HUES6 (cell line): ENCODE measurements at regions not wholly inside any gene's neighbourhood (a gene's known extent, or its start where the extent isn't known, plus 50 kb on each side); places are given as distances from the start of the nearest gene placed in this dataset.

Experiments
- H3K27ac ChIP-seq: 2 replicates; pipeline ENCODE4 v1.7.0; 2013; ENCODE audit warnings: low read depth, mild to moderate bottlenecking, low read length, inconsistent platforms
- H3K27me3 ChIP-seq: 2 replicates; pipeline ENCODE4 v1.6.1; 2013; ENCODE audit warnings: low read length; ENCODE audit not compliant: control insufficient read depth, insufficient read depth
- H3K36me3 ChIP-seq: 2 replicates; pipeline ENCODE4 v1.6.1; 2013; ENCODE audit warnings: low read length; ENCODE audit not compliant: control insufficient read depth, insufficient read depth
- H3K4me1 ChIP-seq: 2 replicates; pipeline ENCODE4 v1.6.1; 2013; ENCODE audit warnings: low read length; ENCODE audit not compliant: control insufficient read depth, insufficient read depth
- H3K4me3 ChIP-seq: 2 replicates; pipeline ENCODE4 v1.5.1; 2013; ENCODE audit warnings: low read depth, low read length
- H3K9ac ChIP-seq: one replicate; pipeline ENCODE4 v1.6.1; 2013; ENCODE audit warnings: mild to moderate bottlenecking, low read length
- H3K9me3 ChIP-seq: 2 replicates; pipeline ENCODE4 v1.6.1; 2013; ENCODE audit warnings: low read depth, low read length; ENCODE audit not compliant: control insufficient read depth, insufficient read depth

DNA sequence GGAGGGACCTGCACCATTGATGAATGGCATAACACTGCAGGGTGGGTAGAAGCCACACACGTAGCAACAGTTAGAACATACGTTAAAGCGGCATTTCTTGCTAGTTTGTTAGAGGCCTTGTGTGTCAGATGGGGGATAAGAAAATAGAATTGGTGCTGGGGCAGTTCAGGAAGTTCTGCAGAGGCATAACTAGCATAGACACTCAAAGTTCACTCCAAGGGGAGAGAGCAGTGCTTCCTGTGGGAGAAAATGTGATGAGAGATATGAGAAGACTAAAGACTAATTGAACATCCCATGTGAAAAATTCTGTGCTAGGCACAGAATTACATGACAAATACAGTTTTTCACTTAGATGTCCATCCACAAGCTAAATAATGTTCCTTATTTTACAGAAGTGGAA, 327.1 kb downstream of the ZNF621 start:
- Histone ChIP-seq H3K9me3 (no peaks in the 10 kb centered on the region), H3K27ac (no peak overlapping the region), H3K9ac (no peak overlapping the region), H3K4me1 (peaks cover 15% of the 10 kb centered on the region), H3K4me3 (no peak overlapping the region), H3K27me3 (no peaks in the 10 kb centered on the region), H3K36me3 (no peaks in the 10 kb centered on the region)

DNA sequence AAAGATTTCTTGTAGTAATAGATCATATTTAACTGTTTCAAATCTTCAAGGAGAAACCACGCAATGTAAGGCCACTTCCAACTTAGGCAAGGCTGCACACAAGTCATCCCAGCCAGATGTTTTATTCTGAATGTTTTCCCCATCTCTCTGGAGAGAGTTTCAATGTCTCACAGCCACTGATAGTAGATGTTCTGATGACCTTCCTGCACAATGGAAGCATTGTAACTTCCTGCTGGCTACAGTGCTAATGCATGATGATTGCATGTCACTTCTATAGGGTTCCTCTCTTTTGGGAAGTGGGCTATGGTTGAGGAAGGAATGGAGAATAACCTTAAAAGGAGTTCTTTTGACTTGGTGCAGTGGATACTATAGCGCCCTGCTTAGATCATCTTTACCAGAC, 328.0 kb downstream of the ZNF621 start:
- Histone ChIP-seq H3K9me3 (no peaks in the 10 kb centered on the region), H3K9ac (no peak overlapping the region), H3K27ac (no peak overlapping the region), H3K4me1 (peaks cover 7% of the 10 kb centered on the region), H3K4me3 (no peak overlapping the region), H3K27me3 (no peaks in the 10 kb centered on the region), H3K36me3 (no peaks in the 10 kb centered on the region)

DNA sequence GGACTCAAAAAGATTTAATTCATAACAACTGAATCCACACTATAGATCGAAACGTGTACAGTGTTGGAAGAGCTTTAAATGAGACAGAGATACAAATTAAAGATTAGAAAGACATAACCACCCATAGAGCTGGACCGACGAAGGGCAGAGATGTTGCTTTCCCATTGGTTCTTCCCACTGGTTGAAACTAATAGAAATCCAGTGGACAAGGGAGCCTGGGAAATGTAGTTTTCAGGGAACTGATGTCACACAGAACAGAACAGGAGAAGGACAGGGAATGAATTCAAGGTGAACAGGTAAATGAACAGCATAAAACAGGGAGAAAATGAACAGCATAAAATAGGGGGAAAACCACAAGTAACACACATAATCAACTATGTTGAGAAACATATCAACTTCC, 328.7 kb downstream of the ZNF621 start:
- Histone ChIP-seq H3K9me3 (no peaks in the 10 kb centered on the region), H3K27me3 (no peaks in the 10 kb centered on the region), H3K36me3 (no peaks in the 10 kb centered on the region), H3K4me3 (no peak overlapping the region), H3K4me1 (no peaks in the 10 kb centered on the region), H3K9ac (no peak overlapping the region), H3K27ac (no peak overlapping the region)

DNA sequence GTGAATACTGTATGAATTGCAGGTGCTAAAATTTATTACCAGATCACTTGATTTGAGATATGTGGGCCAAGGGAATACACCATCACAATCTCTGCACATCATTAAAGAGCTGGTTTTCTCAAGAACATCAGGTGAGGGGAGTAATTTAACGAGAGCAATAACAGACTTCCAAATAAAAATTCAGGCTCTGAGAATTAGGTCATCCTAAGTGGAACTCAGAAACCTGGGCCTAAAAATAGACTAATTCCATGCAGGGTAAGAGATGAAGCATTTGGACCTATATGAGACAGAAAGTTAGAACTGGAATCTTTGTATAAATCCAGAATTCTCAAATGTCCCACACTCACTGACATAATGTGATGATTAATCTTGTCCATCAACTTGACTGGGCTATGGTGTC, 331.1 kb downstream of the ZNF621 start:
- Histone ChIP-seq H3K36me3 (no peaks in the 10 kb centered on the region), H3K9ac (no peak overlapping the region), H3K4me3 (no peak overlapping the region), H3K4me1 (no peaks in the 10 kb centered on the region), H3K9me3 (no peaks in the 10 kb centered on the region), H3K27ac (no peak overlapping the region), H3K27me3 (no peaks in the 10 kb centered on the region)

DNA sequence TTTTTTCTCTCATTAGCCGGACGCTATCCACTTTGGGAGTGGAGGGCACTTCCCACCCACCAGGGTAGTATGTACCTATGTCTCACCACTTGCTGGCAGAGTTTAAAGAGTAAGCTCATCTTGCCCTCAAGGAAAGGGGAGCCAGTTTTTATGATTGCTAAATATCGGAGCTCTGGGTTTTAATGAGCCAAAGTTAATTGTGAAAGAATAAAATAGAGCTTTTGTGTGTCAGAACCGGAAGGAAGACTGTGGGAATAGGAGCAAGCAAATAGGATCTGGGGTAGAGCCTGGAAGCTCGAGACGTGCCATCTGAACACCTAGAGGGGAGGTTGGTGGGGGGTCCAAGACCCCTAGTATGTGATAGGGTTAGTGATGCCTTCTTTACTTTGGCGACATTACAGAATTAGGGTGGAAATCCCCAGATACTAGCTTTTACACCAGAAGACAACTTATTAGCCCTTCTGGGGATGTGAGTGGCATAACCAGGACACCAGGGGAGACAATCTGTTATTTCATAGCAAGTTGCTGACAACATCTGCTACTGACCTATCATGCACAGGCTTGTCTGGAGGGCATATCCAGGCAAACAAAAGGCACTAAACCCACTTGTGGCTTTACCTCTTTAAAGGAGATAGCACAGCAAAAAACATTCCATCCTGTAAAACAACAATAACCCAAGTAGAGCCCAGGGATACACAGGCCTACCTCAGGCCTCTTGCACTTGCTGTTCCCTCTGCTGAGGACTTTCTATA, 333.8 kb downstream of the ZNF621 start:
- no peak overlapping the region for H3K27ac ChIP-seq
- H3K36me3 ChIP-seq, result no peaks in the 10 kb centered on the region
- H3K9me3 ChIP-seq, result no peaks in the 10 kb centered on the region
- no peak overlapping the region for H3K4me3 ChIP-seq
- no peak overlapping the region for H3K9ac ChIP-seq
- no peaks in the 10 kb centered on the region for H3K4me1 ChIP-seq
- H3K27me3 ChIP-seq, result no peaks in the 10 kb centered on the region

DNA sequence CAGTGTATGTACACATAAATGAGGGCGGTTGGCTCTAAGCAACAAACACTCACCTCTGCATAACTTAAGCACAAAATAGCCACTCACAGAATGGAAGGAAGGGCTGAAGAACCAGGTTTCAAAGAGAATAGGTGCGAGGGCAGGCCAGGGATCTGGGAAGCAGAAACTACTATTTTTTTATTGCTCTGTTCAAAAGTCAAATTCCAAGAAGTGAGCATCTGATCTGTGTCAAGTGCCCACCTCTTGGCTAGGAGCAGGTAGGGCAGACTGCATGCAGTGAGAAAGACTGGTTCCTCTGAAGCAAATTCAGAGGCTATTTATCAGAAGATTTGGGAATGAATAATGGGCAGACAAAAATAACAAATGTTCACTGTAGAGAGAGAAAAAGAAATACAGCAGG, 336.4 kb upstream of the CTNNB1 start:
- no peak overlapping the region for H3K27ac ChIP-seq
- no peaks in the 10 kb centered on the region for H3K27me3 ChIP-seq
- H3K36me3 ChIP-seq, result no peaks in the 10 kb centered on the region
- H3K4me1 ChIP-seq, result no peaks in the 10 kb centered on the region
- no peaks in the 10 kb centered on the region for H3K9me3 ChIP-seq
- H3K9ac ChIP-seq, result no peak overlapping the region
- no peak overlapping the region for H3K4me3 ChIP-seq

DNA sequence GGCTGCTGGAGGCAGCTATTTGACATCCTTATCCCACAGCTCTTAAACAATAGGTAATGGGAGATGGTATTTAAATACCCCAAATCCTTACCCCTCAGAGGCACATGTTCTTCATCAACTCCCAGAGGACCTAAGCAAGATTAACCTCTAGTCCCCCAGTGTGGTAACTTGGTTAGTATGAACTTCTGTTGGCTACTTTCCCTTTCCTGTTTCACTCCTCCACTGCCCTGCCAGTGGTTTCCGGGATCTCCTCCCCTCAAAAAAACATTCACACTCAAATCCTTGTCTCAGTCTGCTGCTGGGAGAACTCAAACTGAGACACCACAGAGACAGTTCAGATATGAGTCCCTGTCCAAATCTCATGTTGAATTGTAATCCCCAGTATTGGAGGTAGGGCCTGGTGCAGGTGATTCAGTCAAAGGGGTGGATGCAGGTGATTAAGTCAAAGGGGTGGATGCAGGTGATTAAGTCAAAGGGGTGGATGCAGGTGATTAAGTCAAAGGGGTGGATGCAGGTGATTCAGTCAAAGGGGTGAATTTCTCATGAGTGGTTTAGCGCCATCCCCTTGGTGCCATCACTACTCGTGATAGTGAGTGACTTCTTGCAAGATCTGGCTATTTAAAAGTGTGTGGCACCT, 335.0 kb upstream of the CTNNB1 start:
- H3K9me3 ChIP-seq, result no peaks in the 10 kb centered on the region
- H3K9ac ChIP-seq, result no peak overlapping the region
- no peaks in the 10 kb centered on the region for H3K27me3 ChIP-seq
- H3K36me3 ChIP-seq, result no peaks in the 10 kb centered on the region
- H3K4me1 ChIP-seq, result peaks cover 7% of the 10 kb centered on the region; the same call in 1 of the 2 replicates
- no peak overlapping the region for H3K27ac ChIP-seq
- no peak overlapping the region for H3K4me3 ChIP-seq

DNA sequence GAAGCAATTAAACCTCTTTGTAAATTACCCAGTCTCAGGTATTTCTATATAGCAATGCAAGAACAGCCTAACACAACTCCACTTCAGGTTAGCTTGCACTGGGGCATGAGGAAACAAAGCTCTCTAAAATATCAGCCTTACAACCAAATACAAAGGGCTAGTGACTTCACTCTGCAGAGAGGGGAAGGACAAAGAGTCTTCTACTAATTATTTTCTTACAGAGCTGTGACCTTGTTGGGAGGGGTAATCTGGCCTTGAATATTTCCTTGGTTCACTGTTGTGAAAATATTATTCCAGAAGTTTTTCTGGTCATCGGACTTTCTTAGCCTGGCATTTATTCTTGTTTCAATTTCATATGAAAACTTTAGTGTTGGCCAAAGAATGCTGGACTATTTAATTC, 334.4 kb upstream of the CTNNB1 start:
- no peak overlapping the region for H3K27ac ChIP-seq
- no peak overlapping the region for H3K4me3 ChIP-seq
- peaks cover 10% of the 10 kb centered on the region; the same call in 1 of the 2 replicates for H3K4me1 ChIP-seq
- H3K9ac ChIP-seq, result no peak overlapping the region
- no peaks in the 10 kb centered on the region for H3K9me3 ChIP-seq
- H3K36me3 ChIP-seq, result no peaks in the 10 kb centered on the region
- H3K27me3 ChIP-seq, result no peaks in the 10 kb centered on the region

DNA sequence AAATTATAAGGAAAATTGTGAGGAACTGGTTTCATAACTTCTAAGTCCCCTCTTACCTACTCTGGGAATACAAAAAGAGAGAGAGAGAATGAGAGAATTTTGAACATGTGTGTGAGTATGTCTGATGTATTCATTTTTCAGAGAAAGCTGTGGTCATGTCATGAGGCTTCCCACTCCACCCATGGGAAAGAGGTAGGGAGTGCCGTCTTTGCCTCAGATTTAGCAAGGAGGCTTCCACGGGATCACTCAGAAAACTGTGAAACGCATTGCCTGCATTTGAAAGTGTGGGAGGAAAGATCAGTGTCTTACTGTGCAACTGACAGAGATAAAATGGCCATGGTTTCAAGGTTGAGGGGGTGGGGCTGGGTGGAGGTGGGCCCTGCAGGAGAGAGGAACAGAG, 331.5 kb upstream of the CTNNB1 start:
- H3K9me3 ChIP-seq, result no peaks in the 10 kb centered on the region
- peaks cover 31% of the 10 kb centered on the region for H3K4me1 ChIP-seq
- H3K36me3 ChIP-seq, result no peaks in the 10 kb centered on the region
- H3K4me3 ChIP-seq, result no peak overlapping the region
- no peak overlapping the region for H3K27ac ChIP-seq
- H3K27me3 ChIP-seq, result no peaks in the 10 kb centered on the region
- no peak overlapping the region for H3K9ac ChIP-seq

DNA sequence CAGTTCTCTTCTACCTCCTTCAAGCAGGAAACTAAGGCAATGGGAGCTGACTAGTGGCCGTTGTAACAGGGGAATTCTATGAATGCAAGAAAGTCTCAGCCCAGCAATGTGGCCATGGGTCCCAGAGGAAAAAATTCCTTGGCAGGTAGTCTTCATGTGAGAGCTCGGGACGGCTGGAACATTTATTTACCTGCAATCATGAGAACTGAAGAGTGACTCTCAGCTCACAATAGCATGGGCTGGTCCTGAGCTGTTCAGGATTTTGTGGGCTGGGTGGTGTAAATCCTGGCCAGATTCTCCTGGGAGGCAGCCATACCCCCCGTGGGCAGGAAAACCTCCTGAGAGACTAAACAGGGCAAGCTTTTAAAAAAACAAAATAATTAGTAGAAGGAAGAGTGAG, 330.3 kb upstream of the CTNNB1 start:
- Histone ChIP-seq H3K36me3 (no peaks in the 10 kb centered on the region), H3K27me3 (no peaks in the 10 kb centered on the region), H3K4me1 (peaks cover 36% of the 10 kb centered on the region), H3K27ac (no peak overlapping the region), H3K4me3 (no peak overlapping the region), H3K9me3 (no peaks in the 10 kb centered on the region), H3K9ac (no peak overlapping the region)

DNA sequence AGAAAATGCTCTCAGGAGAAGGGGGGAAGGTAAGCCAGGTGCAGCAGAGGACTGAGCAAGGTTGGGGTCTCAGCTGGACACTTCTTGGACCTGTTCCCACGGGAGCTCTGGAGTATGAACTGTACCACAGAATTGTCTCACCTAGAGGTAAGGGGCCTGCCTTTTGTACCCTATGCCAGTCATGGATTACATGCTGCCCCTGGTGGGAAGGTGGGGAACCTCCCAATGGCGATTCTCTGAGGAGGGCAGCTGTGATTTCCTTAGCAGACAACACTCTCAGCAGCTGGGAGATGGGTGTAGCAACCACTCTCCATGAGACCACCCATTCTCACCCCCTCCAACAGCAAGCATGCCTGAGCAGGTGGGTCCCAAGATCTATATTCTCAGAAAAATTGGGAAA, 329.4 kb upstream of the CTNNB1 start:
- H3K27me3 ChIP-seq, result no peaks in the 10 kb centered on the region
- no peak overlapping the region for H3K9ac ChIP-seq
- no peak overlapping the region for H3K27ac ChIP-seq
- H3K36me3 ChIP-seq, result no peaks in the 10 kb centered on the region
- H3K4me3 ChIP-seq, result no peak overlapping the region
- H3K4me1 ChIP-seq, result peaks cover 36% of the 10 kb centered on the region
- H3K9me3 ChIP-seq, result no peaks in the 10 kb centered on the region
